GM19324 (cell line): ENCODE measurements at regions not wholly inside any gene's neighbourhood (a gene's known extent, or its start where the extent isn't known, plus 50 kb on each side); places are given as distances from the start of the nearest gene placed in this dataset.

Source experiments
- ATAC-seq: cut with Tn5 transposase; IDR thresholded peaks from one replicate; pipeline ENCODE4 v1.9.1; 2021; ENCODE audit warnings: mild to moderate bottlenecking, moderate library complexity; ENCODE audit not compliant: unreplicated experiment, low FRiP score

GRCh38 chr13:50340551-50341287, 325.5 kb downstream of the KCNRG start:
- ATAC-seq, result no peak

GRCh38 chr13:50341526-50341925, 326.3 kb downstream of the KCNRG start:
- no peak for ATAC-seq

- no peak for ATAC-seq
These were observed 329.5 kb downstream of the KCNRG start for GRCh38 chr13:50344717-50345116.

GRCh38 chr13:50345804-50346203, 330.6 kb downstream of the KCNRG start:
- no peak for ATAC-seq

- ATAC-seq, result no peak
These were observed 333.1 kb downstream of the KCNRG start for GRCh38 chr13:50348371-50348770.

- no peak for ATAC-seq
These were observed 337.7 kb downstream of the KCNRG start for GRCh38 chr13:50352720-50353480.

- ATAC-seq, result no peak
These were observed 338.6 kb downstream of the KCNRG start for GRCh38 chr13:50353651-50354415.

GRCh38 chr13:50355797-50356196, 340.6 kb downstream of the KCNRG start:
- ATAC-seq, result no peak

GRCh38 chr13:50357136-50357535, 341.9 kb downstream of the KCNRG start:
- ATAC-seq, result no peak

GRCh38 chr13:50357586-50358118, 342.4 kb downstream of the KCNRG start:
- no peak for ATAC-seq

GRCh38 chr13:50358231-50359040, 343.2 kb downstream of the KCNRG start:
- ATAC-seq, result no peak

GRCh38 chr13:50359041-50359367, 343.8 kb downstream of the KCNRG start:
- ATAC-seq, result no peak

GRCh38 chr13:50359779-50360178, 344.5 kb downstream of the KCNRG start:
- ATAC-seq, result no peak

- ATAC-seq, result no peak
These were observed 345.4 kb downstream of the KCNRG start for GRCh38 chr13:50360637-50361036.

GRCh38 chr13:50361282-50361681, 346.0 kb downstream of the KCNRG start:
- no peak for ATAC-seq

GRCh38 chr13:50365408-50366391, 350.5 kb downstream of the KCNRG start:
- ATAC-seq, result peak; percentile 55

GRCh38 chr13:50366488-50367174, 351.4 kb downstream of the KCNRG start:
- peak; percentile 32 for ATAC-seq

GRCh38 chr13:50369646-50370045, 354.4 kb downstream of the KCNRG start:
- no peak for ATAC-seq
